HL-60 (cell line): ENCODE measurements at regions not wholly inside any gene's neighbourhood (a gene's known extent, or its start where the extent isn't known, plus 50 kb on each side); places are given as distances from the start of the nearest gene placed in this dataset.

Experiments used
- POLR2AphosphoS5 ChIP-seq: IDR thresholded peaks from 2 replicates; pipeline ENCODE4 v1.6.1; 2012; ENCODE audit warnings: low read depth
- TF ChIP-seq, protein P1 (sequence below): IDR thresholded peaks from one replicate; pipeline ENCODE4 v1.5.1; 2011; ENCODE audit warnings: low read length, control low read depth, inconsistent platforms; ENCODE audit not compliant: insufficient read depth
- TF ChIP-seq, protein P2 (sequence below): IDR thresholded peaks from 2 replicates; pipeline ENCODE4 v1.6.1; 2012; ENCODE audit warnings: low read depth; ENCODE audit not compliant: insufficient replicate concordance

DNA sequence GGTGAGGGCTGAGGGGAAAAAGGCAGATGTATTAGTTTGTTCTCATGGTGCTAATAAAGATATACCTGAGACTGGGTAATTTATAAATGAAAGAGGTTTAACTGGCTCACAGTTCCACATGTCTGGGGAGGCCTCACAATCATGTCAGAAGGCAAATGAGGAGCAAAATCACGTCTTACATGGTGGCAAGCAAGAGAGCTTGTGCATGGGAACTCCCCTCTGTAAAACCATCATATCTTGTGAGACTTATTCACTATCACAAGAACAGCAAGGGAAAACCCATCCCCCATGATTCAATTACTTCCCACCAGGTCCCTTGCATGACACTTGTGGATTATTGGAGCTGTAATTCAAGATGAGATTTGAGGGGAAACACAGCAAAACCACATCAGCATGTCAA, 1220.9 kb downstream of the GALC start:
- TF ChIP-seq, protein P1, sequence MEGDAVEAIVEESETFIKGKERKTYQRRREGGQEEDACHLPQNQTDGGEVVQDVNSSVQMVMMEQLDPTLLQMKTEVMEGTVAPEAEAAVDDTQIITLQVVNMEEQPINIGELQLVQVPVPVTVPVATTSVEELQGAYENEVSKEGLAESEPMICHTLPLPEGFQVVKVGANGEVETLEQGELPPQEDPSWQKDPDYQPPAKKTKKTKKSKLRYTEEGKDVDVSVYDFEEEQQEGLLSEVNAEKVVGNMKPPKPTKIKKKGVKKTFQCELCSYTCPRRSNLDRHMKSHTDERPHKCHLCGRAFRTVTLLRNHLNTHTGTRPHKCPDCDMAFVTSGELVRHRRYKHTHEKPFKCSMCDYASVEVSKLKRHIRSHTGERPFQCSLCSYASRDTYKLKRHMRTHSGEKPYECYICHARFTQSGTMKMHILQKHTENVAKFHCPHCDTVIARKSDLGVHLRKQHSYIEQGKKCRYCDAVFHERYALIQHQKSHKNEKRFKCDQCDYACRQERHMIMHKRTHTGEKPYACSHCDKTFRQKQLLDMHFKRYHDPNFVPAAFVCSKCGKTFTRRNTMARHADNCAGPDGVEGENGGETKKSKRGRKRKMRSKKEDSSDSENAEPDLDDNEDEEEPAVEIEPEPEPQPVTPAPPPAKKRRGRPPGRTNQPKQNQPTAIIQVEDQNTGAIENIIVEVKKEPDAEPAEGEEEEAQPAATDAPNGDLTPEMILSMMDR, result no peak
- TF ChIP-seq, protein P2, sequence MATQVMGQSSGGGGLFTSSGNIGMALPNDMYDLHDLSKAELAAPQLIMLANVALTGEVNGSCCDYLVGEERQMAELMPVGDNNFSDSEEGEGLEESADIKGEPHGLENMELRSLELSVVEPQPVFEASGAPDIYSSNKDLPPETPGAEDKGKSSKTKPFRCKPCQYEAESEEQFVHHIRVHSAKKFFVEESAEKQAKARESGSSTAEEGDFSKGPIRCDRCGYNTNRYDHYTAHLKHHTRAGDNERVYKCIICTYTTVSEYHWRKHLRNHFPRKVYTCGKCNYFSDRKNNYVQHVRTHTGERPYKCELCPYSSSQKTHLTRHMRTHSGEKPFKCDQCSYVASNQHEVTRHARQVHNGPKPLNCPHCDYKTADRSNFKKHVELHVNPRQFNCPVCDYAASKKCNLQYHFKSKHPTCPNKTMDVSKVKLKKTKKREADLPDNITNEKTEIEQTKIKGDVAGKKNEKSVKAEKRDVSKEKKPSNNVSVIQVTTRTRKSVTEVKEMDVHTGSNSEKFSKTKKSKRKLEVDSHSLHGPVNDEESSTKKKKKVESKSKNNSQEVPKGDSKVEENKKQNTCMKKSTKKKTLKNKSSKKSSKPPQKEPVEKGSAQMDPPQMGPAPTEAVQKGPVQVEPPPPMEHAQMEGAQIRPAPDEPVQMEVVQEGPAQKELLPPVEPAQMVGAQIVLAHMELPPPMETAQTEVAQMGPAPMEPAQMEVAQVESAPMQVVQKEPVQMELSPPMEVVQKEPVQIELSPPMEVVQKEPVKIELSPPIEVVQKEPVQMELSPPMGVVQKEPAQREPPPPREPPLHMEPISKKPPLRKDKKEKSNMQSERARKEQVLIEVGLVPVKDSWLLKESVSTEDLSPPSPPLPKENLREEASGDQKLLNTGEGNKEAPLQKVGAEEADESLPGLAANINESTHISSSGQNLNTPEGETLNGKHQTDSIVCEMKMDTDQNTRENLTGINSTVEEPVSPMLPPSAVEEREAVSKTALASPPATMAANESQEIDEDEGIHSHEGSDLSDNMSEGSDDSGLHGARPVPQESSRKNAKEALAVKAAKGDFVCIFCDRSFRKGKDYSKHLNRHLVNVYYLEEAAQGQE, result no peak
- no peak for TF ChIP-seq POLR2AphosphoS5
